GM19452 (cell line): ENCODE measurements at regions not wholly inside any gene's neighbourhood (a gene's known extent, or its start where the extent isn't known, plus 50 kb on each side); places are given as distances from the start of the nearest gene placed in this dataset.

ENCODE experiments used
- ATAC-seq: cut with Tn5 transposase; IDR thresholded peaks from one replicate; pipeline ENCODE4 v1.9.1; 2021; ENCODE audit not compliant: unreplicated experiment

DNA sequence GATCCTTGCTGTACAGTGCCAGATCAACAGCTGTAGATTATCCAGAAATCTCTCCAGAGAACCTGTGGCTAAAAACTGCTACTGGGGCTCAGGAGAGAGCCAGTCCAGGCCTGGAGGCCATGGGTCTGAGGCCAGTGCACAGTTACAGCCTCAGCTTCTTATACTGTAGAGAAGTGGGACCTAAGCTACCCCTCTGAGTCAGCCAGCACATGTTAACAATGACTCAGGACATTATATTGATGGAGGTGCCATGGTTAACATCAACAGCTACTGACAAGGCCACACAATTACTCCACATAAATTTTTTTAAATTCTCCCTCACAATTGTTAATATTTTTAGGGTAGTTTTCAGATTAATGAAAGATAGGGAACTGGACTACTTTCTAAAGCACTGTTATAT, 138.5 kb downstream of the RBM26 start:
- no peak for ATAC-seq

DNA sequence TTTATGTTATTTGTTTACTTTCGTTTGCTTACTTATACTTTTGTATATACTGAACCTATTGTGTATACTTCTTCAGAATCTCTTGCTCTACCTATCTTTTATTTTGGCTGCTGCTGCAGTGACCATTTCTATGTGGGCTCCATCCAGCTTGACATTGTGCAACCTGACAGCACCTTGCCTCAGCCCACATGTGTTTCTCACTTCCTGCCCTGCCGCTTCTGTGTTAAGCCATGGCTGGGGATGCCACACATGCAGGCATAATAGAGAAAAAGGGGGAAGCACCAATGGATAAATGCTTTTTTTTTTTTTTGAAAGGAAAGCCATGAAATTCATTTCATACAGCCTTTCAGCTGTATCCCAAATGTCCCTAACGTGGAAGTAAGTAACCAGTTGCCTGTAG, 147.6 kb downstream of the RBM26 start:
- peak; percentile 97 for ATAC-seq

DNA sequence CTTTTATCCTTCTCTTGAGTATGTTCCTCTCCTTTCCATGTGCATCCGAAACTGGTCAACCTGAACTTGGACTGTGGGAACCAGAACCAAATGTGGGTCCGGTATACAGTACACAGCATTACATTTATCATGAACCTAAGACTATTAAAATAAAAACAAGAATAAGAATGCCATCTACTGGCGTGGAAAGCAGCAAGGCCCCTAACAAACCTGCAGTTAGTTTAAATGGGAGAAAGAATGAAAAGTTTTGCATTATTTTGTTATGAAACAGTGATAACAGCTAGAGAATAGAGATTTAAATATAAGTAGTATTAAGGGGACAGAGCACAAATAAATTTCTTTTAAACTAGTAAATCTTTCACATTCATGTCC, 159.5 kb downstream of the RBM26 start:
- ATAC-seq = peak; percentile 25

DNA sequence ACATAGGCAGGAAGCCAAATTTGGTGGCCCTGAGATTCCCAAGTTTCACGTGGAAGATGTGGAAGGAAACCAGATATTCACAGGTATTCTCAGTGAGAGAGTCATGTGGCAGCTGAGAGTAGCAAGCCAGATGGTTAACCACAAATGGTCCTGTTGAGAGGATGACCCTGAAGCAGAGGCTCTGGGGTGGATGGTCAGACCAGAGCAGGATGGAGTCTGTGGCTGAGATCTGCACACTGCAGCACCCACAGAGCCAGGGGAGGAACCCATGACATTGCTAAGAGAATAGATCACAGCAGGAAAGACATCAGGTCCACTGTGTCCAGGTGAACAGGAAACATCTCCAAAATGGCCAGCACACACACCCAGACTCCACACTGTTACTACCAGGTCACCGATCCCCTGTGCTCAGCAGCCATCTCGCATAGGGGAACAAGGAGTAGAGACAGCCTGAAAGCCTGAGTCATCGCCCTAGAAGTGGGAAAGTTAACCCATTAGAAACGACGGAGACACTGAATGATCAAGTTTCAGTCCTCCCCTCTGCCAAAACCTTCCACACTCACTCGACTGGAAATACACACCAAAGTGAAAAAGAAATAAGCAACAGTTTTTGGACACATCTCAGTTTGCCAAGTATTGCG, 160.0 kb downstream of the RBM26 start:
- peak; percentile 77 for ATAC-seq

DNA sequence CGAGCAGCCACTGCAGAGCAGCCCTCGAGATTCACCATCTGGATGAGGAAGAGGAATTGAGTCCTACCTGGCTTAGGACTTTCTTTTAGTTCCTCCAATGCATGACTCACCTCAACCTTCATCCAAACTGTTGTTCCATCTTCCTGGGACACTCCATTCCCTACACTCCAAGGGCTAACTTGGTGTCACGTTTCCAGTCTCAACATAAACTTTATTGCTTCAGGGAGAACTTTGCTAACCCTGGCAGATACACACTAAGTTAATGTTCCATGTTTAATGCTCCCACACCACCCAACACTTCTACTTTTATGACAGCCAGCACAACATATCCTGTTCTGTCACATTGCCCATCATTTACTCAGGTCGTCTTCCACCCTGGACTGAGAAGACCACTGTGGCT, 164.4 kb downstream of the RBM26 start:
- ATAC-seq = no peak

DNA sequence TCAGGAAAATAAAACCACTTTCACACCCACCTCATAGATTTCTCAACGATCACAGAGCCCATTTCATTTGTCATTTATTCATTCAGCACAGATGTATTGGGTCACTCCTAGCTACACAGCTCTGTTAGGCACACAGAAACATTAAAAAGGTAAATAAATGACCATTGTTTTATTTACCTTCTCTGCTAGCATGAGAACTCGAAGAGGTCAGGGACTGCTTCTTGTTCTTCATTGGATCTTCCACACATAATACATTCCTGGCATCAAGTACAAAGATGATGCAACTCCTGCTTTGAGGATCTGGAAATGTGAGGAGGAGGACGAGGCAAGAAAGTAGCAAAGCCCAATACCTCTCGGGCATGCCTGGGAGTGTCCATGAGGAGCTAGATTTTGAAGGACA, 168.1 kb downstream of the RBM26 start:
- ATAC-seq = no peak

DNA sequence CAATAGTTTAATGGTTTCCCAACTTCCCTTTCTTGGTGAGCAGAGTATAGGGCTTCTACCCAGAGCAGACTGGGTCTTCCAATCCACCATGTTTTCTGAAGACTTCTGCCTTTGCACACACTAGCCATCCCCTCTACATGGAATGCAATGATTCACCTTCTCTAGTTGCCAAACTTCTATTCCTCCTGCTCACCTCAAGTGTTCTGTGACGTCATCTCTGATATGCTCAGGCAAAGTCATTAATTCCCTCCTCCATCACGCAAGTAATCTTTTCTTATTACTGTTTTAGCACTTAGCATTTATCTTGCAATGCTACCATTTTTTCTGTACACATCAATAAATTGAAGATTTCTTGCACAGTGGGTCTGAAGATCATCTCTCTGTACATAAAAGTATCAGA, 174.2 kb downstream of the RBM26 start:
- ATAC-seq = no peak

DNA sequence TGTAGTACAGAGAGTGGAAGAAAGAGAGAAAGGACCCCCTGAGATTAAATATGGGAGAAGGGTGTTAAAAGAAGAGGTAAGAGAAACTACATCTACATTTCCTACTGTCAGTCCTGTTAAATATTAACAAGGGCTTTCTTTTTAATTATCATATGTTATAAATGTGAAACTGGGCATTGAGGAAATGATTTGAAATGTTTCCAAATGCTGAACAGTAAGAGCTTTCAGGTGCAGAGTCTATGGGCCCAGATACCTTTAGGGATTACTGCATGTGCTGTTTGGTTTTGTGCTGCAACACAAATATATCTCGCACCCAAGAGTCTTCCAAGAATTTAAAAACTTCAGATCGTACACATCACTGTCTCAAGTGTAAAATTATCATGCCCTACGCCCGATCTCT, 176.3 kb downstream of the RBM26 start:
- ATAC-seq = no peak

DNA sequence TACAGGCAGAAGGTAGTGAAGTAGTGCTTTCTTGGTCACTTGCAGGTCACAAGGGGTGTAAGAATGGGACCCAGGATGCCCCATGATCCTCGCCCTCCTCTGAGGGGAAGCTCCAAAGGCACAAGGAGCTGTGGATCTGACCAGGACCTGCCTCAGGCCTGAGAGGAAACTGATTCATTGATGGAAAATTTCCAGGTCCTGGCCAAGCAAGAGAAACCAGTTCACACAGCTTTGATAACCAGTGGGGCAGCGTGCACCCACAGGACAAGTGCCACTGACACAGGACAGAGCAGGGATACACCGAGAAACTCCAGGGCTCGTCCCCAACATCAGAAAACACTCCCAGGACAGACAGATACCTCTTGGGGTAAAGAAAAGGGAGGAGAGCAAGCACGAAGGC, 177.1 kb downstream of the RBM26 start:
- no peak for ATAC-seq

DNA sequence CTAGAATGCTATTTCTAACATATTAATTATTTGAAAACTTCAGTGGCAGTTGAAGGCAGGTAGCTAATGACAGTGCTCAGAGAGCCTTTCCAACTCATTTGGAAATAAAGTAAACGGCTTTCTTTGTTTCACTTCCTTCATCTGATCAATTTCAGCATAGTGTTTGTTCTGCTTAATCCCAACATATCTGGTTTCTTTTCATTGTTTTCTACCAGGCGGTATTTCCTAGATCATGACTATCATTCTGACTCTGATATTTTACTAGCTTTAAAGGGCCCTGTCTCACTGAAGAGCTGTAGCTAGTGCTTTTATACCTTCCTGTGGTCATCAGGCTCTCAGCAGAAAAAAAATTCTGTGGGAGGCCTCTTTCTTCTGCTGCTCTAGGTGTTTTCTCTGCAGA, 178.6 kb downstream of the RBM26 start:
- ATAC-seq = peak; percentile 75

DNA sequence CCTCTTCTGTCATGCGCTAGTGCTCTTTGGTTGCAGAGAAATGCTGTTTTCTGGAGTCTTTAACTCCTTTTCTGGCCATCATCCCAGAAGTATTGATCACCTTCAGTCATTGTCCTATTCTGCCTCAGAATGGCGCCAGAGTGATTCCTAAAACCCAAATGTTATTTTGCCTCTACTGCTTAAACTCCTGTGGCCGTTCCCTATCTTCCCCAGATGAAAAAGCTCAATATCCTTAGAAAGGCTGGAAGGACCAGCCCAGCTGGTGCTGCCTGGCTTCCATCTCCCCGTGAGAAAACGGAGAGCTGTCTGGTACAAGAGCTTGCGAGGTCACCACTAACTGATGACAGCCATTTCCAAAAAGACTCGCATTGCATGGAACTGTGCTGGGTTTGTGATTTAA, 179.1 kb downstream of the RBM26 start:
- peak; percentile 21 for ATAC-seq

DNA sequence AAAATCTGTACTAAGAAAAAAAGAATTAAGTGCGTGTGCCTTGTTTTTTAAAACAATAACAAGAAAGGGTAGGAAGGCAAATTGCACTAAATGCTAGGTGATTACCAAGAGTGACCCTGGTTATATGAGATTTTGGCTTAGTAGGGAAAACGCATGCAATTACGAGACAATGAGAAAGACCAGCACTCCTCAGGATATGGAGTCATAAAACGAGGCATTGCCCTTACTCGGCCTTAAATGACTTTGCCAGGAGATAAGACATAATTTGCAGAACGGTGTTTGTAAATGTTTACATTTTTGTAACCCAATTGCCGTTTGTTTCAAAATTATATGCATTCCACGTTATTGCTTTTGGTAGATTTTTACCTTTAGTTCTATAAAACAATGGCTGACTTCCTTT, 179.8 kb downstream of the RBM26 start:
- ATAC-seq = no peak

DNA sequence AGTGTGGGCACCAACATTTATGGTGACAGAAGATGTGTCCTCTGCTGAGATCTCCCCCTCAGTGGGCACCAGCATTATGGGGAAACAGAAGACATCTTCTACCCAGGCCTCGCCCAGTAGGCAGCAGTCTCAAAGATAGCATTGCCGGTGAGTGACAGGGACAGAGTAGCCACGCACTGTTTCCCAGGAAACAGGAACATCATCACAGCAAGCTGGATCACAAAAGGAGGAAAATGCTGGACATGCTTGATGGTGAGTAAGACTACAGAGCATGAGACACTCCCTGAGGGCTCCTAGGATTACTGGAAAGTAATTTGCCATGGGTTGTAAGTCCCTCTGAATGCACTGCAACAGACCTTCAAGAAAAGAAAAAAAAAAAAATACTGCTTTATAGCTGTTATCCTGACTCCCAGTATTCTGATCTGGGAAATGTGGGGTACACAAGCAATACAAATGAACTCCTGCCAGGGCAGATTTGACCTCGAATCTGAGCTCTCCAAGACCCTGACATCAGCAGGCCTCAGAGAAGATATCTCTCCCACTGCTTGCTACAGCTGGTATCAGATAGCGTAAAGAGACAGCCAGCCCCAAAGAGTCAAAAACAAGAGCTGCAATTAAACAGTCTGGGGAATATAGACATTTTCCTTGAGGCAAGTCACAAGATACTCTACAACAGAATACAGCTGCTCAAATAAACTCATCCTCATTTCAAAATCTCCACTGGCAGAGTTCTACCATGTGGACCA, 180.4 kb downstream of the RBM26 start:
- ATAC-seq = no peak

DNA sequence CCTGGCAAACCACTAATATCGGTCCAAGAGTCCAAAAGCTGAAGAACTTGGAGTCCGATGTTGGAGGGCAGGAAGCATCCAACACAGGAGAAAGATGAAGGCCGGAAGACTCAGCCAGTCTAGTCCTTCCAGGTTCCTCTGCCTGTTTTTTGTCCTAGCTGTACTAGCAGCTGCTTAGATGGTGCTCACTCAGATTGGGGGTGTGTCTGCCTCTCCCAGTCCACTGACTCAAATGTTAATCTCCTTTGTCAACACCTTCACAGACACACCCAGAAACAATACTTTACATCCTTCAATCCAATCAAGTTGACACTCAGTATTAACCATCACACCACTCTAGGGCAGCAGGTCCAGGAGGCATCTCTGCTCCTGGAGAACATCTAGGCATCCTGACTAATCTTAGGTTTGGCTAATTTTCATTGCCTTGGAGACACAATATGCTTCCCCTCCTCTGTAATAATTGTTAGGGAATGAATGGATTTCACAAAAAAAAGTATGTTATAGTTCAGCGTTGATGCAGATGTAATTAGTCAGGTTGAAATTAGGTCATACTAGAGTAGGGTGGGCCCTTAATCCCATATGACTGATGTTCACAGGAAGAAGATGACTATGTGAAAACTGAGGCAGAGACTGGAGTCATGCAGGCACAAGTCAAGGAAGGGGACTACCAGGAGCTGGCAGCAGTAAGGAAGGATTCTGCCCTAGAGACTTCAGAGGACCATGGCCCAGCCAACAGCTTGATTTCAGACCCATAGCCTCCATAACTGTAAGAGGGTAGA, 183.4 kb downstream of the RBM26 start:
- no peak for ATAC-seq

DNA sequence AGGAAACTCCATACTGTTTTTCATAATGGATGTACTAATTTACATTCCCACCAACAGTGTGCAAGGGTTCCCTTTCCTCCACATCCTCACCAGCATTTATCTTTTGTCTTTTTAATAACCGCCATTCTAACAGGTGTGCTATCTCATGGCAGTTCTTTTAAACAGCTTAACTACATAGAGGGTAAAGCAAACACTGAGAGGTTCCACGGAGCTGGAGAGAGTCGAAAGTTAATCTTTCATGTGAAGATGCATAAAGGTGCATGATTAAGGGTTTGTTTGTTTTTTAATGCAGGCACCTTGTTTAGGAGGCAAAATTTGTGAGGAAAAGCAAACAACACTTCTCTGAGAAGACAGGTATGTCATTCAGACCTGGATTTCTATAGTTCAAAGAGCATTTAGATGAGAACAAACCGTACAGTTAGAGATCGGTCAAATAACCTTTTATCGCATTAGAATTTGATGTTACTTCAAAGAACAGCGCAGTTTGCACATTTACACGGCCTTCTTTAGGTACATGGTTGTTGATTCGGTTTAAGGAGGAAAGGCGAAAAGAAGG, 193.9 kb downstream of the RBM26 start:
- no peak for ATAC-seq

DNA sequence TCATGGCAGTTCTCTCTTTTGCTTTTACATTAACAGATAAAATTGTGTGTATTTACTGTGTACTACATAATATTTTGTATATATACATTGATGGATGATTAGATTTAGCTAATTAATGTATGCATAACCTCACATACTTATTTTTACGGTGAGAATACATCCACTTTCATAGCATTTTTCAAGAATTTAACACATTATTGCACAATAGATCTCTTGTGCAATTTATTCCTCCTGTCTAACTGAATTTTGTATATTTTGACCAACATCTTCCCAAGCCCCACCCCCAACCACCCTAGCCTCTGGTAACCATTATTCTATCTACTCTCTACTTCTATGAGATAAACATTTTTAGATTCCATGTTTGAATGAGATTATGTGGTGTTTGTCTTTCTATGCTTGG, 194.7 kb downstream of the RBM26 start:
- no peak for ATAC-seq

DNA sequence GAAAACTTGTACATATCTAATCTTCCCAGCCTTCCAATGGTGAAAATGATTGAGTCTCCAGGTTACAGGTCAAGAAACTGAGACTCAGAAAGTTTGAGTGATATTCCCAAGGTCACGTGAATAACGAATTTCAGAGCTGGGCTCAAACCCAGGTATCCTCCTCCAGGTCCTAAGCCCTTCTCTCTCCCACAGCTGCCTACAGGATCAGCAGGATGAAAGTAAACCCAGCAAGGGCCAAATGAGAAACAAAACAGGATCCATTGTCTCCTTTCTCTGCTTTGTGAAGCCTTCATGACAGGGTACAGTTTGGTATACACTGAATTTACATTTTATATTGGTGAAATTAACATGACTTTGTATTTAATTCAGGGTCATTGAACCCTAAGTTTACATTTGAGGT, 208.1 kb downstream of the RBM26 start:
- no peak for ATAC-seq

DNA sequence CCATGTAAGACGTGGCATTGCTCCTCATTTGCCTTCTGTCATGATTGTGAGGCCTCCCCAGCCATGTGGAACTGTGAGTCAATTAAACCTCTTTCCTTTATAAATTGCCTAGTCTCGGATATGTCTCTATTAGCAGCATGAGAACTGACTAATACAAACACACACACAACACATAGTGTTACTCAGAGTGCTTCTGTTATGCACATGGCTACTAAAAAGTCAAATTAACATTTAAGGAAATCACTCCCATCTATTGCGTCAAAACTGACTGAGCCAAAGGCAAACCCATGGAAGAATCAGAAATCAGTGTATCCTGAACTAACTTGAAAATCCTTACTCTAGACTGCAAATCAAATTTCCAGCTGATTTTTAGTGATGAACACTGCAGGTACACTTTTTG, 209.2 kb downstream of the RBM26 start:
- no peak for ATAC-seq

DNA sequence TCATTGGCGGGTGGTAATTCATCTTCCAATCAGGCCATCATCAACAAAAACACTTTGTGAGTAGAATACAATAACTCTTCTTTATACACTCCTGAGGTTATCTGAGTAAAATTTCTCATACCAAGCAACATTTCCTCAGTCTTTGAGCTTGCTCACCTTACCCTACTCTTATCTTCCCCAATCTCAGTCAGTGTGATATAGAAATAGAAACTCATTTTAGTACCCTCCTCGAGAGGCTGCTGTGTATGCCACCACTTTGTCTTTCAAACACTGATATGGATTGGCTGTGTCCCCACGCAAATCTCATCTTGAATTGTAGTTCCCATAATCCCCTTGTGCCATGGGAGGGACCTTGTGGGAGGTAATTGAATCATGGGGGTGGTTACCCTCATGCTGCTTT, 209.7 kb downstream of the RBM26 start:
- ATAC-seq = no peak

DNA sequence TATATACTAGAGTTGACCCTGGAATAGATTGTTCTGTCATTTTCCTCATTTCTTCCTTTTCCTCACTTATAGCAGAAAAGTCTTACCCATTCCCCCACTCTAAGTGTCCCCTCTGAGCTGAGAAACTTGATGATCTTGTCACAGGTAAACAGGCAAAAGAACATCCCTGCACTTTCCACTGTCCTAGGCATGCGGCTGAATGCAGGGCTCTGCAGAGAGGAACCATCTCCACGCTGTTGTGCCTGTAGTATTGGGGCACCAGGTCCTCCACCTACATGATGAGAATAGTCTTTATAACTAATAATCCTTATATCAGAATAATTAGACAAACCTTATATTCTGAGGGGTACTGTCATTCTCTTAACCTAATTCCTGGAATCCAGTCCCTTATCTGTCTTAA, 211.3 kb downstream of the RBM26 start:
- peak; percentile 30 for ATAC-seq

DNA sequence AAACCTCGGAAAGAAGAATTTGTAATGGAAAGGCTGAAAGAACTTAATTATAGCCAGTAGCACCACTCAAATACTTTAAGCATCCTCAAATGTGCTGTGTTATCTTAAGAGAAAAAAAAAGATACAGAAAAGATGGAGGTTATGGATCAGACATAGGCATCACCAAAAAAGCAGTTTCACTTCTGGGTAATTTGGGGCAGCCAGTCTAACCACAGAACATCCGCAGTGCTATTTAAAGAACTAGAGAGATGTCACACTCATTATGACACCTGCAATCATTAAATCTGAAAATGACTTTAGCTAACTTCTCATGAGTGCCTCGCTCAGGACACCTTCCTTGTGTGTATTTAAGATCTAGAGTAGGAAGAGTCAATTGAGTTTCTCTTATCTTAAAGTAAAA, 211.8 kb downstream of the RBM26 start:
- peak; percentile 91 for ATAC-seq

DNA sequence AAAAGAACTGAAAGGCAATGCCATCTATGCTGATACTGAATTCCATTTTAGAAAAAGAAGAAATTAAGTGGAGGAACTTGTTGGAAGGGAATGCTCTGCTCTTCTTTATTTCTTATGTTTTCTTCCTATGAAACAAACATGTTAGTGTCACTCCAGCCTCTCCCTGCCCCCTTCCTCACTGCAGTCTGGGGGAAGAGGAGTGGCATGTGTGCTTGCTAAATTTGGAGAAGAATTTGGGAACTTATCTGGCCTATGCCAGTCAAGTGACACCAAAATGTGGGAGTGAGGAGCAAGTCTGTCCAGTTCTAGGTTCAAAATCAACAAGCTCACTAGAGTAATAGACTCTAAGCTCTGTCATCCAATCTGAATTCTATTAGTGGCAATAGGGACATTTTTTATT, 214.6 kb downstream of the RBM26 start:
- no peak for ATAC-seq
